Vagina (tissue), 2 donors: ENCODE measurements at regions not wholly inside any gene's neighbourhood (a gene's known extent, or its start where the extent isn't known, plus 50 kb on each side); places are given as distances from the start of the nearest gene placed in this dataset.

Source experiments
- DNase-seq, 2 donors: peaks; one replicate each; pipeline ENCODE4 v3.0.0-alpha.2; 2017; ENCODE audit errors: extremely low spot score in 2 of 2
- H3K27ac ChIP-seq: fragments of 200-600 bp; sonication (generic); one replicate; pipeline ENCODE4 v1.5.1; 2019
- H3K27me3 ChIP-seq: fragments of 200-600 bp; sonication (generic); one replicate; pipeline ENCODE4 v1.5.1; 2019
- H3K36me3 ChIP-seq, 2 donors: fragments of 200-600 bp; sonication (generic); one replicate each; pipeline ENCODE4 v1.5.1; 2017 to 2019
- H3K4me1 ChIP-seq: fragments of 200-600 bp; sonication (generic); one replicate; pipeline ENCODE4 v1.5.1; 2019
- H3K4me3 ChIP-seq, 2 donors: fragments of 200-600 bp; sonication (generic); 1 replicate in 1 of 2; 2 replicates in 1 of 2; pipeline ENCODE4 v1.5.1; 2016 to 2019
- H3K9me3 ChIP-seq: fragments of 200-600 bp; sonication (generic); one replicate; pipeline ENCODE4 v1.5.1; 2019
- POLR2A ChIP-seq, 2 donors: fragments of 450-650 bp; IDR thresholded peaks; one replicate each; pipeline ENCODE4 v1.6.1; 2017; ENCODE audit warnings: antibody characterized with exemption in 2 of 2, mild to moderate bottlenecking in 2 of 2, moderate library complexity in 2 of 2
- POLR2AphosphoS5 ChIP-seq, 2 donors: sonication (generic); formaldehyde crosslinking; IDR thresholded peaks; one replicate each; pipeline ENCODE4 v1.9.0; 2017; ENCODE audit warnings: antibody characterized with exemption in 2 of 2, mild to moderate bottlenecking in 2 of 2, low read depth in 1 of 2; ENCODE audit not compliant: insufficient read depth in 1 of 2
- intact Hi-C: fragments of 100-400 bp; cut with DNase I; formaldehyde crosslinking; loops from one replicate; pipeline ENCODE4 v1.15.1; 2023
- TF ChIP-seq, protein P1 (sequence below), 3 experiments: fragments of 450-650 bp in 2 of 3; fragments of 200-600 bp in 1 of 3; sonication (generic) in 1 of 3; IDR thresholded peaks; one replicate each; pipeline ENCODE4 v1.5.1; 2017 to 2019; ENCODE audit warnings: antibody characterized with exemption in 3 of 3, mild to moderate bottlenecking in 2 of 3, moderate library complexity in 2 of 3

DNA sequence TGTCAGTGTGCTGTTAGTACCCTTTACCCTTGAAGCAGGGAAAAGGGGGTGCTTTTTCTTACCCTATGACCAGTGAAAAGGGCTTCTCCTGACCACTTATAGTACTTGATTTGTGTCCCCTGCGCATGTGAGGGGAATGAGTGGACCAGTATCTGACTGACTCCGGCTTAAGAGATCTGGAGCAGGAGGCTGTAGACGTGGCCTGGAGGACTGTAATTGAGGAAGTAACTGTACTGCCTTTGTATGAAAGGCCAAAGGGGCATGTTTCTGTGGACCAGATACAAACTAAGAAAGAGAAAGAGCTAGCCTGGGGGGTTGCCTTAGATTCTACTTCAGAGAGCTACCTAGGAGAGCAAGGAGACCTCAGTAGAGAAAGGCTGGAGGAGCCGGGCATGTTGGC is 89.9 kb upstream of the TBL1XR1 start:
- no peaks in the 10 kb centered on the region for H3K27me3 ChIP-seq
- H3K9me3 ChIP-seq: no peaks in the 10 kb centered on the region
- H3K4me3 ChIP-seq: no peak overlapping the region
- intact Hi-C loops: no loop called here
- H3K27ac ChIP-seq: no peak overlapping the region
- DNase-seq: no peak
- H3K4me1 ChIP-seq: peaks cover 10% of the 10 kb centered on the region
- no peaks in the 10 kb centered on the region for H3K36me3 ChIP-seq
- TF ChIP-seq, protein P1, sequence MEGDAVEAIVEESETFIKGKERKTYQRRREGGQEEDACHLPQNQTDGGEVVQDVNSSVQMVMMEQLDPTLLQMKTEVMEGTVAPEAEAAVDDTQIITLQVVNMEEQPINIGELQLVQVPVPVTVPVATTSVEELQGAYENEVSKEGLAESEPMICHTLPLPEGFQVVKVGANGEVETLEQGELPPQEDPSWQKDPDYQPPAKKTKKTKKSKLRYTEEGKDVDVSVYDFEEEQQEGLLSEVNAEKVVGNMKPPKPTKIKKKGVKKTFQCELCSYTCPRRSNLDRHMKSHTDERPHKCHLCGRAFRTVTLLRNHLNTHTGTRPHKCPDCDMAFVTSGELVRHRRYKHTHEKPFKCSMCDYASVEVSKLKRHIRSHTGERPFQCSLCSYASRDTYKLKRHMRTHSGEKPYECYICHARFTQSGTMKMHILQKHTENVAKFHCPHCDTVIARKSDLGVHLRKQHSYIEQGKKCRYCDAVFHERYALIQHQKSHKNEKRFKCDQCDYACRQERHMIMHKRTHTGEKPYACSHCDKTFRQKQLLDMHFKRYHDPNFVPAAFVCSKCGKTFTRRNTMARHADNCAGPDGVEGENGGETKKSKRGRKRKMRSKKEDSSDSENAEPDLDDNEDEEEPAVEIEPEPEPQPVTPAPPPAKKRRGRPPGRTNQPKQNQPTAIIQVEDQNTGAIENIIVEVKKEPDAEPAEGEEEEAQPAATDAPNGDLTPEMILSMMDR (IDR thresholded peaks at IDR 0.05): no peak

DNA sequence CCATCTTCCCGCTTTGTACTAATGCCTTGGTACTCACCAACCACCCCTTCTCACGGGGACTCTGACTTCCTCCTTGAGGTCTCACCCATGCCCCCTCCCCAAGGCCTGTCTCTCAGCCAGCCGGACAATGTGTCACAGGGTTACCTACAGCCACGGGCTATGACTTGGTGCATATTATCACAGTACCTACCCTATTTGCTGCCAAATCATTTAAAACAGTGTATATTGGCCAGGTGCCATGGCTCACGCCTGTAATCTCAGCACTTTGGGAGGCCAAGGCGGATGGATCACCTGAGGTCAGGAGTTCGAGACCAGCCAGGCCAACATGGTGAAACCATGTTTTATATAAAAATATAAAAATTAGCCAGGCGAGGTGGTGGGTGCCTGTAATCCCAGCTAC is 93.4 kb upstream of the TBL1XR1 start:
- TF ChIP-seq POLR2A (IDR thresholded peaks at IDR 0.05): no peak
- no peak for TF ChIP-seq POLR2AphosphoS5 (IDR thresholded peaks at IDR 0.05; ENCODE audit: insufficient read depth in 1 of 2, low read depth in 1 of 2)
- TF ChIP-seq, protein P1 (IDR thresholded peaks at IDR 0.05): no peak
- no peaks in the 10 kb centered on the region for H3K4me1 ChIP-seq
- no peak for DNase-seq
- H3K9me3 ChIP-seq: no peaks in the 10 kb centered on the region
- no peaks in the 10 kb centered on the region for H3K27me3 ChIP-seq
- no peak overlapping the region for H3K4me3 ChIP-seq
- intact Hi-C loops: no loop called here
- H3K27ac ChIP-seq: no peak overlapping the region
- H3K36me3 ChIP-seq: no peaks in the 10 kb centered on the region

DNA sequence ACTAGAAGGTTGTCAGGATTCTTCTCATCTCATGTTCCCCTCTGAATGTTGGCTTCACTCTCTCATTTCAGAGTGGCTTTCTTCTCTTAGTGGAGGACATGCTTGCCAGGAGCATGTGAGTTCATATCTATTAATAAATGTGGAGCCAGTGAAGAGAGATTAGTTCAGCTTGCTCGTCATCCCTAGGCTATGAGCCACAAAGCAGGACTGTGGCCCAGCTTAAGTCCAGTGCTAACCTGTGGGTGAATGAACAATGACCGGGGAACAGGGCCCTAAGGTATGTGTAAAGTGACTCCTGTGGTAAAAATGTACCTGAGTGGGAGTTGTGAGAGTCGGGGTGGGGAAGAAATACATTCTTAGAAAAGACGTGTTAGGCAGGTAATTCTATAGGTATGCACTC is 96.9 kb upstream of the TBL1XR1 start:
- no peaks in the 10 kb centered on the region for H3K4me1 ChIP-seq
- H3K4me3 ChIP-seq: no peak overlapping the region
- no peak for DNase-seq
- H3K27me3 ChIP-seq: no peaks in the 10 kb centered on the region
- no peak for TF ChIP-seq POLR2A (IDR thresholded peaks at IDR 0.05)
- TF ChIP-seq, protein P1 (IDR thresholded peaks at IDR 0.05): no peak
- no peak for TF ChIP-seq POLR2AphosphoS5 (IDR thresholded peaks at IDR 0.05; ENCODE audit: insufficient read depth in 1 of 2, low read depth in 1 of 2)
- intact Hi-C loops: no loop called here
- no peak overlapping the region for H3K27ac ChIP-seq
- H3K36me3 ChIP-seq: no peaks in the 10 kb centered on the region
- H3K9me3 ChIP-seq: no peaks in the 10 kb centered on the region

DNA sequence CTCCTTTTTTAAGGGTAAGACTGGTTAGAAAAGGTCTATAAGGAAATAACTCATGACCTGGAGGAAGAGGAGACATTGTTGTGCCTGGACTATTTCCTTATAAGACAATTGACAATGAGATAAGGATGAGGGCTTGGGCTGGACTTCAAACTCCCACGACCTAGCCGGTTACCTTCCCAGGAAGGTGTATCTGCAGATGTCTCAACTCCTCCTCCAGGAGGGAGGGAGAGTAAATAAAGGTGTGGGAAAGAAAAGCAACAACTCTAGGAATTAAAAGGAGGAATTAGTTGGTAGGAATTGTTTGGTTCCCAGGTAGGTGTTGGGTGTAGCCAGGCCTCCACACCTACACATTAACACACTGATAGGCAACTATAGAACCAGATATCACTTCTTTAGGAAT is 97.8 kb upstream of the TBL1XR1 start:
- intact Hi-C loops: no loop called here
- H3K27me3 ChIP-seq: no peaks in the 10 kb centered on the region
- H3K9me3 ChIP-seq: no peaks in the 10 kb centered on the region
- no peak overlapping the region for H3K27ac ChIP-seq
- TF ChIP-seq POLR2A (IDR thresholded peaks at IDR 0.05): no peak
- no peak for TF ChIP-seq POLR2AphosphoS5 (IDR thresholded peaks at IDR 0.05; ENCODE audit: insufficient read depth in 1 of 2, low read depth in 1 of 2)
- TF ChIP-seq, protein P1 (IDR thresholded peaks at IDR 0.05): no peak
- H3K36me3 ChIP-seq: no peaks in the 10 kb centered on the region
- no peak overlapping the region for H3K4me3 ChIP-seq
- no peak for DNase-seq
- H3K4me1 ChIP-seq: peaks cover 5% of the 10 kb centered on the region

DNA sequence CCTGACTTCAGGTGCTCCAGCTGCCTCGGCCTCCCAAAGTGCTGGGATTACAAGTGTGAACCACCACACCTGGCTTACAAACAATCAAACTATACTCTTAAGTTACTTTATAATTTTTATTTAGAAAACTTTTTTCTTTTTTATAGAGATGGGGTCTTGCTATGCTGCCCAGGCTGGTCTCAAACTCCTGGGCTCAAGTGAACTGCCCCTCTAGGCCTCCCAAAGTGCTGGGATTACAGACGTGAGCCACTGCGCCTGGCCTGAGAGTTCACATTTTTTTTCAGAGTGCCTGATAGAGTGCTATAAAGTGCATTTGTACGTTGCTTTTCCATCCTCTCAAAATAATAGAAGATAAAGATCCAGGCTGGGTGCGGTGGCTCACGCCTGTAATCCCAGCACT is 102.0 kb upstream of the TBL1XR1 start:
- Histone ChIP-seq H3K9me3 (no peaks in the 10 kb centered on the region), H3K27ac (no peak overlapping the region), H3K36me3 (no peaks in the 10 kb centered on the region), H3K27me3 (no peaks in the 10 kb centered on the region), H3K4me1 (peaks cover 11% of the 10 kb centered on the region), H3K4me3 (no peak overlapping the region)
- no peak for TF ChIP-seq POLR2AphosphoS5 (IDR thresholded peaks at IDR 0.05; ENCODE audit: insufficient read depth in 1 of 2, low read depth in 1 of 2)
- TF ChIP-seq, protein P1 (IDR thresholded peaks at IDR 0.05): no peak
- no peak for TF ChIP-seq POLR2A (IDR thresholded peaks at IDR 0.05)
- intact Hi-C loops: no loop called here
- DNase-seq: no peak
